Endothelial cell of umbilical vein (primary cell): ENCODE measurements at regions not wholly inside any gene's neighbourhood (a gene's known extent, or its start where the extent isn't known, plus 50 kb on each side); places are given as distances from the start of the nearest gene placed in this dataset.

Source experiments
- BruUV-seq: library from RNA; stranded (reverse); fragments of 400-500 nt; replicated peaks from 2 replicates; lab custom pipeline; 2021; lab: Mats Ljungman, UMichigan
- CTCF ChIA-PET: fragments of 300-600, 350-600 bp; sonication (Branson Sonifier 250); formaldehyde crosslinking; loops from one replicate; lab custom pipeline; 2021; ENCODE audit warnings: antibody characterized with exemption, inconsistent platforms; lab: Charles Lee
- POLR2A ChIA-PET: fragments of 300-600, 350-600 bp; sonication (Branson Sonifier 250); formaldehyde crosslinking; loops from one replicate; lab custom pipeline; 2021; ENCODE audit warnings: antibody characterized with exemption, inconsistent platforms; lab: Charles Lee
- DNase-seq: peaks from one replicate; pipeline ENCODE4 v3.0.0-alpha.2; 2011; ENCODE audit warnings: low read depth, low spot score
- FAIRE-seq: peaks from 2 replicates; lab custom pipeline; 2011; peaks lifted over from hg19 to GRCh38; lab: Jason Lieb, UNC
- H2AFZ ChIP-seq: 2 replicates; pipeline ENCODE4 v1.6.0; 2012; ENCODE audit warnings: low read depth, low read length, control low read depth, inconsistent platforms
- H3K27ac ChIP-seq: 2 replicates; pipeline ENCODE4 v1.5.1; 2011; ENCODE audit warnings: low read depth, mild to moderate bottlenecking, control low read depth, low read length, moderate library complexity; ENCODE audit not compliant: insufficient read depth
- H3K27me3 ChIP-seq, 2 experiments: 2 replicates each; pipeline versions ENCODE4 v1.6.0 to v1.6.1; 2011; ENCODE audit warnings: low read length in 2 of 2, mixed read lengths in 1 of 2; ENCODE audit not compliant: control insufficient read depth in 2 of 2, insufficient read depth in 2 of 2
- H3K36me3 ChIP-seq, 2 experiments: 2 replicates in 1 of 2; 3 replicates in 1 of 2; pipeline ENCODE4 v1.5.1; 2011; ENCODE audit warnings: low read length in 2 of 2, mild to moderate bottlenecking in 1 of 2, moderate library complexity in 1 of 2; ENCODE audit not compliant: control insufficient read depth in 2 of 2, insufficient read depth in 2 of 2; ENCODE audit errors: extremely low read depth in 1 of 2
- H3K4me1 ChIP-seq: 3 replicates; pipeline ENCODE4 v1.5.1; 2011; ENCODE audit warnings: mild to moderate bottlenecking, low read length; ENCODE audit not compliant: control insufficient read depth, insufficient read depth; ENCODE audit errors: extremely low read depth
- H3K4me2 ChIP-seq: 2 replicates; pipeline ENCODE4 v1.6.1; 2011; ENCODE audit warnings: low read length, control low read depth, mixed read lengths; ENCODE audit not compliant: insufficient read depth
- H3K4me3 ChIP-seq, 3 experiments: fragments of 200-600 bp in 1 of 3; sonication (generic), shearing (Covaris generic) in 1 of 3; replicated peaks in 1 of 3; 2 replicates each; pipeline ENCODE4 v1.5.1; 2011 to 2016; ENCODE audit warnings: control low read depth in 3 of 3, low read length in 3 of 3, mild to moderate bottlenecking in 2 of 3, inconsistent platforms in 1 of 3, low read depth in 1 of 3, moderate library complexity in 1 of 3; ENCODE audit not compliant: insufficient read depth in 1 of 3
- H3K79me2 ChIP-seq: 2 replicates; pipeline ENCODE4 v1.6.0; 2012; ENCODE audit warnings: low read length, inconsistent platforms; ENCODE audit not compliant: control insufficient read depth, insufficient read depth
- H3K9ac ChIP-seq: replicated peaks from 2 replicates; pipeline ENCODE3; 2011; ENCODE audit warnings: low read length, control low read depth; ENCODE audit not compliant: insufficient read depth; ENCODE audit errors: extremely low read depth
- H3K9me1 ChIP-seq: replicated peaks from 3 replicates; pipeline ENCODE4 v1.6.0; 2011; ENCODE audit warnings: mild to moderate bottlenecking, low read length; ENCODE audit not compliant: control insufficient read depth, insufficient read depth; ENCODE audit errors: extremely low read depth
- H3K9me3 ChIP-seq: replicated peaks from 2 replicates; pipeline ENCODE4 v1.5.1; 2012; ENCODE audit warnings: low read length, inconsistent platforms; ENCODE audit not compliant: control insufficient read depth, insufficient read depth
- H4K20me1 ChIP-seq: replicated peaks from 2 replicates; pipeline ENCODE3; 2011; ENCODE audit warnings: mild to moderate bottlenecking, low read length; ENCODE audit not compliant: control insufficient read depth, insufficient read depth; ENCODE audit errors: extremely low read depth
- CTCF ChIP-seq, 2 donors: IDR thresholded peaks; 1 replicate in 1 of 2; 2 replicates in 1 of 2; pipeline ENCODE4 v1.5.1; 2011; ENCODE audit warnings: low read length in 2 of 2, mild to moderate bottlenecking in 2 of 2, moderate library complexity in 2 of 2, control low read depth in 1 of 2, inconsistent platforms in 1 of 2, low read depth in 1 of 2; ENCODE audit not compliant: insufficient read depth in 1 of 2; ENCODE audit errors: extremely low read depth in 1 of 2
- EZH2 ChIP-seq: IDR thresholded peaks from 2 replicates; pipeline ENCODE4 v1.6.1; 2012; ENCODE audit warnings: borderline replicate concordance, low read depth, mild to moderate bottlenecking, moderate library complexity, low read length, inconsistent platforms; ENCODE audit not compliant: severe bottlenecking
- FOS ChIP-seq: IDR thresholded peaks from 2 replicates; pipeline ENCODE4 v1.6.1; 2011; ENCODE audit warnings: mild to moderate bottlenecking, low read length, moderate library complexity, borderline replicate concordance; ENCODE audit not compliant: insufficient read depth
- GATA2 ChIP-seq: IDR thresholded peaks from 2 replicates; pipeline ENCODE4 v1.7.0; 2011; ENCODE audit warnings: low read depth, mild to moderate bottlenecking, moderate library complexity, mixed read lengths, low read length; ENCODE audit not compliant: insufficient read length, insufficient read depth
- JUN ChIP-seq: IDR thresholded peaks from 2 replicates; pipeline ENCODE4 v1.6.1; 2011; ENCODE audit warnings: borderline replicate concordance, low read depth; ENCODE audit not compliant: insufficient read length, insufficient read depth
- MAX ChIP-seq: IDR thresholded peaks from 2 replicates; pipeline ENCODE4 v1.6.1; 2011; ENCODE audit not compliant: insufficient read depth, insufficient read length
- MYC ChIP-seq: IDR thresholded peaks from one replicate; pipeline ENCODE4 v1.6.1; 2011; ENCODE audit warnings: mild to moderate bottlenecking, low read depth, low read length
- POLR2A ChIP-seq: IDR thresholded peaks from 2 replicates; pipeline ENCODE4 v1.6.1; 2012; ENCODE audit warnings: low read depth, mild to moderate bottlenecking, control low read depth, low read length
- POLR2AphosphoS5 ChIP-seq: IDR thresholded peaks from 2 replicates; pipeline ENCODE4 v1.6.1; 2012; ENCODE audit warnings: low read depth, mild to moderate bottlenecking, control low read depth, low read length, moderate library complexity; ENCODE audit not compliant: insufficient read depth
- dilution Hi-C: fragments of 300-500 bp; cut with MboI; formaldehyde crosslinking; loops from one replicate; pipeline ENCODE4 v1.15.0; 2019; ENCODE audit warnings: low sequenced_read_pairs; ENCODE audit not compliant: extremely low pct_ligation_motif_present
- intact Hi-C: fragments of 100-400 bp; cut with micrococcal nuclease; formaldehyde crosslinking; loops from one replicate; pipeline ENCODE4 v1.10.0; 2022

GRCh38 chr4:123304151-123304964 is 92.2 kb upstream of the SPRY1 start:
- no peak overlapping the region for H2AFZ ChIP-seq
- H3K36me3 ChIP-seq: no peaks in the 10 kb centered on the region
- ChIA-PET CTCF (no interaction called here), POLR2A (no interaction called here)
- no peaks in the 10 kb centered on the region for H3K27me3 ChIP-seq
- H3K4me2 ChIP-seq: no peak overlapping the region
- no peak for TF ChIP-seq POLR2AphosphoS5
- TF ChIP-seq EZH2: no peak
- TF ChIP-seq FOS: no peak
- no peak for TF ChIP-seq POLR2A
- TF ChIP-seq MAX: no peak
- no peaks in the 10 kb centered on the region for H3K9me1 ChIP-seq
- DNase-seq (no peak), FAIRE-seq (no peak)
- no peak overlapping the region for H3K9ac ChIP-seq
- BruUV-seq: no TSS peak
- no peaks in the 10 kb centered on the region for H3K9me3 ChIP-seq
- H3K4me1 ChIP-seq: no peaks in the 10 kb centered on the region
- intact Hi-C loops: no loop called here
- H3K4me3 ChIP-seq: no peak overlapping the region
- dilution Hi-C loops: no loop called here
- no peaks in the 10 kb centered on the region for H4K20me1 ChIP-seq
- H3K27ac ChIP-seq: no peak overlapping the region
- H3K79me2 ChIP-seq: no peaks in the 10 kb centered on the region

GRCh38 chr4:123305736-123306135 is 90.9 kb upstream of the SPRY1 start:
- no peak for DNase-seq
- BruUV-seq: no TSS peak
- dilution Hi-C loops (no loop called here), intact Hi-C loops (no loop called here)
- Histone ChIP-seq H3K27me3 (no peaks in the 10 kb centered on the region), H3K4me1 (no peaks in the 10 kb centered on the region), H3K4me2 (no peak overlapping the region), H3K9me1 (no peaks in the 10 kb centered on the region), H3K9me3 (no peaks in the 10 kb centered on the region), H3K79me2 (no peaks in the 10 kb centered on the region), H3K4me3 (no peak overlapping the region), H3K27ac (no peak overlapping the region), H2AFZ (no peak overlapping the region), H3K9ac (no peak overlapping the region), H4K20me1 (no peaks in the 10 kb centered on the region), H3K36me3 (no peaks in the 10 kb centered on the region)
- FAIRE-seq: no peak
- CTCF ChIA-PET: no interaction called here
- TF ChIP-seq CTCF (IDR thresholded peaks at IDR 0.05; ENCODE audit: extremely low read depth in 1 of 2, insufficient read depth in 1 of 2, low read depth in 1 of 2, low read length in 2 of 2): no peak
- TF ChIP-seq POLR2A: no peak
- TF ChIP-seq EZH2: no peak
- TF ChIP-seq GATA2: no peak
- no peak for TF ChIP-seq MAX
- TF ChIP-seq JUN: no peak
- TF ChIP-seq POLR2AphosphoS5: no peak
- TF ChIP-seq FOS: no peak
- TF ChIP-seq MYC: no peak
- POLR2A ChIA-PET: no interaction called here
